Suprapubic skin (tissue), 3 donors: ENCODE measurements at regions not wholly inside any gene's neighbourhood (a gene's known extent, or its start where the extent isn't known, plus 50 kb on each side); places are given as distances from the start of the nearest gene placed in this dataset.

Experiments
- EP300 ChIP-seq: sonication (generic); formaldehyde crosslinking; IDR thresholded peaks from one replicate; pipeline ENCODE4 v1.6.1; 2017; ENCODE audit warnings: antibody characterized with exemption
- TF ChIP-seq, protein P1 (sequence below), 2 donors: fragments of 200-600 bp in 1 of 2; fragments of 450-650 bp in 1 of 2; sonication (generic) in 1 of 2; IDR thresholded peaks; one replicate each; pipeline ENCODE4 v1.5.1; 2016 to 2019; ENCODE audit warnings: antibody characterized with exemption in 2 of 2, mild to moderate bottlenecking in 1 of 2, moderate library complexity in 1 of 2

DNA sequence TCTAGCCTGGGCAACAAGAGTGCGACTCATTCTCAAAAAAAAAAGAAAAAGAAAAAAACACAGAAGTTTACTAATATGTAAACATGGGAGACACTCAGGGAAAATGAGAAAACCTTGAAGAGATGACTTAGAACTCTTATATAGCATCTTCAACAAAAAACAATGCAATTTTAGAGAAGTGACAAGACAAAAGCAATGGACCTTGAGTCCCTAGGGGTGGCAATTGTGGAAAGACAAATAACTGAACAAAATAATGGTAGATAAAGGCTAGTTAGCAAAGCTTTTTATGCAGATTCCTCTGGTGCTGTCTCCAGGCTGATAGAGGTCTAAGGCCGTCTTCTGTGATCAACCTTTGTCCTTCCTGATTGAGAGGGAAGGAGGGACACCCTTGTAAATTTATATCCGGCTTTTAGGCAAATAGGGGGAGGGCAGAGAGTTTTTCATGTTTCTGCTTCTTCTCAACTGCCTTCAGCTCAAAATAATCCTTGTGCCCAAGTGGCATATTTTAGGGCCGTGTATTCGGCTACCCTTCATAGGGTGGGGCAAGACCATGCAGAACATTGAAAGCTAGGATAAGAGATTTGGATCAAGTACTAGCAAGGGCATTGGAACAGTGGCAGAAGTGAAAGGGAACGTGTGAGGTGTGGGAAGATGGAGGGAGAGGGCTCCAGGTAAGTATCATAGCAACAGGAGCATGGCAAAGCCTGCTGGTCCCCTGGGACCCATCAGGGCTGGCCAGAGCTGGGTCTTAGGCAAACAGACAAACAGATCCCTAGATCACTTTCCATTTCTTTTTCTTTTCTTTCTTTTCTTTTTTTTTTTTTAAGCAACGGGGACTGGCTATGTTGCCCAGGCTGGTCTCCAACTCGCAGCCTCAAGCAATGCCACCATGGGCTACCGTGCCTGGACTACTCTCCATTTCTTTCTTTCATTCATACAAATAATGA, 95.0 kb upstream of the CALM2 start:
- no peak for TF ChIP-seq EP300
- TF ChIP-seq, protein P1, sequence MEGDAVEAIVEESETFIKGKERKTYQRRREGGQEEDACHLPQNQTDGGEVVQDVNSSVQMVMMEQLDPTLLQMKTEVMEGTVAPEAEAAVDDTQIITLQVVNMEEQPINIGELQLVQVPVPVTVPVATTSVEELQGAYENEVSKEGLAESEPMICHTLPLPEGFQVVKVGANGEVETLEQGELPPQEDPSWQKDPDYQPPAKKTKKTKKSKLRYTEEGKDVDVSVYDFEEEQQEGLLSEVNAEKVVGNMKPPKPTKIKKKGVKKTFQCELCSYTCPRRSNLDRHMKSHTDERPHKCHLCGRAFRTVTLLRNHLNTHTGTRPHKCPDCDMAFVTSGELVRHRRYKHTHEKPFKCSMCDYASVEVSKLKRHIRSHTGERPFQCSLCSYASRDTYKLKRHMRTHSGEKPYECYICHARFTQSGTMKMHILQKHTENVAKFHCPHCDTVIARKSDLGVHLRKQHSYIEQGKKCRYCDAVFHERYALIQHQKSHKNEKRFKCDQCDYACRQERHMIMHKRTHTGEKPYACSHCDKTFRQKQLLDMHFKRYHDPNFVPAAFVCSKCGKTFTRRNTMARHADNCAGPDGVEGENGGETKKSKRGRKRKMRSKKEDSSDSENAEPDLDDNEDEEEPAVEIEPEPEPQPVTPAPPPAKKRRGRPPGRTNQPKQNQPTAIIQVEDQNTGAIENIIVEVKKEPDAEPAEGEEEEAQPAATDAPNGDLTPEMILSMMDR (IDR thresholded peaks at IDR 0.05), result no peak
